ENCODE measurements at regions not wholly inside any gene's neighbourhood (a gene's known extent, or its start where the extent isn't known, plus 50 kb on each side); places are given as distances from the start of the nearest gene placed in this dataset.

- Histone ChIP-seq H2AFZ (peak overlapping the region; percentile 88), H3K27ac (peak overlapping the region; percentile 90), H3K4me1 (ENCODE audit: insufficient read depth) (peaks cover 3% of the 10 kb centered on the region), H3K4me2 (peak overlapping the region; percentile 91), H3K9me3 (ENCODE audit: low read depth) (no peaks in the 10 kb centered on the region), H3K4me3 (peak overlapping the region; percentile 61), H3K36me3 (replicated peaks; ENCODE audit: insufficient read depth, low read depth) (no peaks in the 10 kb centered on the region), H3K79me2 (no peaks in the 10 kb centered on the region), H4K20me1 (ENCODE audit: insufficient read depth, poor library complexity, severe bottlenecking) (no peaks in the 10 kb centered on the region), H3K9me2 (replicated peaks; ENCODE audit: insufficient read depth) (no peaks in the 10 kb centered on the region), H3K27me3 (no peaks in the 10 kb centered on the region)
- peak; percentile 92 for DNase-seq (ENCODE audit: low spot score)
- 10% methylated on average over 41 of the region's 52 CpGs for WGBS (ENCODE audit: low lambda C conversion rate, missing lambda C conversion rate)
- TF ChIP-seq EZH2phosphoT487 (IDR thresholded peaks at IDR 0.05; ENCODE audit: low read depth, severe bottlenecking, unreplicated experiment) (no peak), CTCF (IDR thresholded peaks at IDR 0.05; ENCODE audit: poor library complexity) (no peak), EZH2 (IDR thresholded peaks at IDR 0.05; ENCODE audit: borderline replicate concordance) (no peak)
Observed at GRCh38 chr2:118186110-118186857, 98.0 kb downstream of the INSIG2 start.

- no peaks in the 10 kb centered on the region for H3K27me3 ChIP-seq
- H4K20me1 ChIP-seq (ENCODE audit: insufficient read depth, poor library complexity, severe bottlenecking) = no peaks in the 10 kb centered on the region
- H2AFZ ChIP-seq = peak overlapping the region; percentile 88
- no peaks in the 10 kb centered on the region for H3K9me3 ChIP-seq (ENCODE audit: low read depth)
- H3K4me3 ChIP-seq = peak overlapping the region; percentile 61
- TF ChIP-seq EZH2phosphoT487 (IDR thresholded peaks at IDR 0.05; ENCODE audit: low read depth, severe bottlenecking, unreplicated experiment) (no peak), CTCF (IDR thresholded peaks at IDR 0.05; ENCODE audit: poor library complexity) (peak; percentile 2)
- peak overlapping the region; percentile 90 for H3K27ac ChIP-seq
- no peaks in the 10 kb centered on the region for H3K36me3 ChIP-seq (replicated peaks; ENCODE audit: insufficient read depth, low read depth)
- H3K79me2 ChIP-seq = no peaks in the 10 kb centered on the region
- peak; percentile 73 for DNase-seq (ENCODE audit: low spot score)
- H3K4me1 ChIP-seq (ENCODE audit: insufficient read depth) = peaks cover 3% of the 10 kb centered on the region
- H3K4me2 ChIP-seq = peak overlapping the region; percentile 91
- WGBS (ENCODE audit: low lambda C conversion rate, missing lambda C conversion rate) = 7% methylated on average over 32 of the region's 33 CpGs
- H3K9me2 ChIP-seq (replicated peaks; ENCODE audit: insufficient read depth) = no peaks in the 10 kb centered on the region
Observed at GRCh38 chr2:118185210-118186109, 97.2 kb downstream of the INSIG2 start.

GRCh38 chr2:118183381-118183780 lies 95.1 kb downstream of the INSIG2 start:
- H3K27me3 ChIP-seq = no peaks in the 10 kb centered on the region
- H3K9me3 ChIP-seq (ENCODE audit: low read depth) = no peaks in the 10 kb centered on the region
- no peaks in the 10 kb centered on the region for H3K36me3 ChIP-seq (replicated peaks; ENCODE audit: insufficient read depth, low read depth)
- H2AFZ ChIP-seq = no peak overlapping the region
- no peaks in the 10 kb centered on the region for H4K20me1 ChIP-seq (ENCODE audit: insufficient read depth, poor library complexity, severe bottlenecking)
- no peak overlapping the region for H3K27ac ChIP-seq
- no peak overlapping the region for H3K4me2 ChIP-seq
- peaks cover 3% of the 10 kb centered on the region for H3K4me1 ChIP-seq (ENCODE audit: insufficient read depth)
- H3K79me2 ChIP-seq = no peaks in the 10 kb centered on the region
- H3K4me3 ChIP-seq = no peak overlapping the region
- H3K9me2 ChIP-seq (replicated peaks; ENCODE audit: insufficient read depth) = no peaks in the 10 kb centered on the region
- 29% methylated on average over 9 of the region's 9 CpGs for WGBS (ENCODE audit: low lambda C conversion rate, missing lambda C conversion rate)
- DNase-seq (ENCODE audit: low spot score) = no peak
- TF ChIP-seq EZH2phosphoT487 (IDR thresholded peaks at IDR 0.05; ENCODE audit: low read depth, severe bottlenecking, unreplicated experiment) (no peak), EZH2 (IDR thresholded peaks at IDR 0.05; ENCODE audit: borderline replicate concordance) (no peak), CTCF (IDR thresholded peaks at IDR 0.05; ENCODE audit: poor library complexity) (no peak)

Data from hepatocyte (in vitro differentiated cells).